ENCODE measurements at regions not wholly inside any gene's neighbourhood (a gene's known extent, or its start where the extent isn't known, plus 50 kb on each side); places are given as distances from the start of the nearest gene placed in this dataset.

- no peak overlapping the region for H3K9ac ChIP-seq (ENCODE audit: insufficient read depth in 1 of 2, low read length in 2 of 2)
- H3K27ac ChIP-seq (ENCODE audit: low read depth in 1 of 2, low read length in 1 of 2) = no peak overlapping the region
- DNase-seq (no peak), ATAC-seq (ENCODE audit: insufficient read depth, low FRiP score) (no peak)
- no peak for TF ChIP-seq CTCF (IDR thresholded peaks at IDR 0.05; ENCODE audit: control extremely low read depth, extremely low read depth)
- H3K27me3 ChIP-seq (ENCODE audit: control insufficient read depth in 3 of 3, insufficient read depth in 3 of 3, low read length in 2 of 3) = no peaks in the 10 kb centered on the region
- H3K9me3 ChIP-seq (ENCODE audit: control insufficient read depth in 4 of 4, insufficient read depth in 3 of 4, low read length in 3 of 4) = no peaks in the 10 kb centered on the region
- H3K4me1 ChIP-seq (ENCODE audit: control insufficient read depth in 5 of 5, insufficient read depth in 5 of 5, low read length in 5 of 5) = peaks cover 0 to 5% (median 0%) of the 10 kb centered on the region in 5 donors
- WGBS, 2 donors = 91 to 92% methylated on average over 10 of the region's 10 CpGs
- no peak overlapping the region for H3K4me3 ChIP-seq
- peaks cover 4 to 12% (median 8%) of the 10 kb centered on the region in 4 donors for H3K36me3 ChIP-seq (ENCODE audit: control insufficient read depth in 4 of 4, insufficient read depth in 4 of 4, low read length in 4 of 4)
Observed at GRCh38 chr16:27706156-27706865, 156.4 kb downstream of the KATNIP start.

GRCh38 chr16:27706866-27707685, 157.1 kb downstream of the KATNIP start:
- TF ChIP-seq CTCF (IDR thresholded peaks at IDR 0.05; ENCODE audit: control extremely low read depth, extremely low read depth) = no peak
- DNase-seq (no peak), ATAC-seq (ENCODE audit: insufficient read depth, low FRiP score) (no peak)
- no peak overlapping the region for H3K9ac ChIP-seq (ENCODE audit: insufficient read depth in 1 of 2, low read length in 2 of 2)
- peaks cover 0 to 5% (median 0%) of the 10 kb centered on the region in 5 donors for H3K4me1 ChIP-seq (ENCODE audit: control insufficient read depth in 5 of 5, insufficient read depth in 5 of 5, low read length in 5 of 5)
- H3K4me3 ChIP-seq = no peak overlapping the region
- H3K9me3 ChIP-seq (ENCODE audit: control insufficient read depth in 4 of 4, insufficient read depth in 3 of 4, low read length in 3 of 4) = no peaks in the 10 kb centered on the region
- peaks cover 4 to 14% (median 6%) of the 10 kb centered on the region in 4 donors for H3K36me3 ChIP-seq (ENCODE audit: control insufficient read depth in 4 of 4, insufficient read depth in 4 of 4, low read length in 4 of 4)
- no peak overlapping the region for H3K27ac ChIP-seq (ENCODE audit: low read depth in 1 of 2, low read length in 1 of 2)
- H3K27me3 ChIP-seq (ENCODE audit: control insufficient read depth in 3 of 3, insufficient read depth in 3 of 3, low read length in 2 of 3) = no peaks in the 10 kb centered on the region
- WGBS, 2 donors = 95 to 96% methylated on average over 16 of the region's 16 CpGs

- no peak overlapping the region for H3K27ac ChIP-seq (ENCODE audit: low read depth in 1 of 2, low read length in 1 of 2)
- no peak for DNase-seq
- H3K27me3 ChIP-seq (ENCODE audit: control insufficient read depth in 3 of 3, insufficient read depth in 3 of 3, low read length in 2 of 3) = no peaks in the 10 kb centered on the region
- no peak for ATAC-seq (ENCODE audit: insufficient read depth, low FRiP score)
- H3K4me1 ChIP-seq (ENCODE audit: control insufficient read depth in 5 of 5, insufficient read depth in 5 of 5, low read length in 5 of 5) = peaks cover 0 to 4% (median 0%) of the 10 kb centered on the region in 5 donors
- no peak for TF ChIP-seq CTCF (IDR thresholded peaks at IDR 0.05; ENCODE audit: control extremely low read depth, extremely low read depth)
- 92 to 94% methylated on average over 10 of the region's 10 CpGs for WGBS, 2 donors
- no peak overlapping the region for H3K9ac ChIP-seq (ENCODE audit: insufficient read depth in 1 of 2, low read length in 2 of 2)
- H3K9me3 ChIP-seq (ENCODE audit: control insufficient read depth in 4 of 4, insufficient read depth in 3 of 4, low read length in 3 of 4) = no peaks in the 10 kb centered on the region
- H3K36me3 ChIP-seq (ENCODE audit: control insufficient read depth in 4 of 4, insufficient read depth in 4 of 4, low read length in 4 of 4) = peaks cover 4 to 17% (median 6%) of the 10 kb centered on the region in 4 donors
- H3K4me3 ChIP-seq = no peak overlapping the region
Observed at GRCh38 chr16:27708651-27709050, 158.7 kb downstream of the KATNIP start.
